Tibial nerve (tissue), 4 donors: ENCODE measurements at regions not wholly inside any gene's neighbourhood (a gene's known extent, or its start where the extent isn't known, plus 50 kb on each side); places are given as distances from the start of the nearest gene placed in this dataset.
A peak's percentile ranks its signal among the peaks of the same experiment; 100 is the strongest.

ENCODE experiments used
- DNase-seq, 2 donors: peaks; one replicate each; pipeline ENCODE4 v3.0.0-alpha.2; 2019; ENCODE audit warnings: low spot score in 2 of 2
- H3K27ac ChIP-seq, 4 donors: fragments of 200-600 bp; sonication (generic) in 3 of 4; one replicate each; pipeline ENCODE4 v1.5.1; 2017 to 2019; ENCODE audit warnings: mild to moderate bottlenecking in 1 of 4
- H3K27me3 ChIP-seq, 2 donors: fragments of 200-600 bp; sonication (generic) in 1 of 2; one replicate each; pipeline versions ENCODE4 v1.5.1 to v1.6.0; 2017 to 2019
- H3K36me3 ChIP-seq, 3 donors: fragments of 200-600 bp; sonication (generic); one replicate each; pipeline ENCODE4 v1.5.1; 2018 to 2019
- H3K4me1 ChIP-seq, 4 donors: fragments of 200-600 bp; sonication (generic) in 3 of 4; one replicate each; pipeline ENCODE4 v1.5.1; 2017 to 2019
- H3K4me3 ChIP-seq, 4 donors: fragments of 200-600 bp; sonication (generic) in 3 of 4; one replicate each; pipeline ENCODE4 v1.5.1; 2017 to 2019; ENCODE audit warnings: mild to moderate bottlenecking in 1 of 4, moderate library complexity in 1 of 4
- H3K9me3 ChIP-seq, 4 donors: fragments of 200-600 bp; sonication (generic) in 3 of 4; one replicate each; pipeline ENCODE4 v1.5.1; 2017 to 2019
- CTCF ChIP-seq, 5 experiments: fragments of 200-600 bp in 3 of 5; fragments of 450-650 bp in 2 of 5; sonication (generic) in 3 of 5; IDR thresholded peaks; one replicate each; pipeline ENCODE4 v1.5.1; 2016 to 2019; ENCODE audit warnings: antibody characterized with exemption in 5 of 5, mild to moderate bottlenecking in 3 of 5, moderate library complexity in 2 of 5
- EP300 ChIP-seq, 2 donors: sonication (generic); formaldehyde crosslinking; IDR thresholded peaks; one replicate each; pipeline ENCODE4 v1.6.1; 2017; ENCODE audit warnings: antibody characterized with exemption in 2 of 2, mild to moderate bottlenecking in 1 of 2
- POLR2A ChIP-seq, 2 donors: fragments of 450-650 bp; IDR thresholded peaks; one replicate each; pipeline ENCODE4 v1.6.1; 2017; ENCODE audit warnings: antibody characterized with exemption in 2 of 2, mild to moderate bottlenecking in 2 of 2, moderate library complexity in 2 of 2
- WGBS, 2 donors: methylation state at CpG; one replicate each; pipeline ENCODE4 v1.1.5; 2018; 5-methylcytosine and 5-hydroxymethylcytosine counted together

DNA sequence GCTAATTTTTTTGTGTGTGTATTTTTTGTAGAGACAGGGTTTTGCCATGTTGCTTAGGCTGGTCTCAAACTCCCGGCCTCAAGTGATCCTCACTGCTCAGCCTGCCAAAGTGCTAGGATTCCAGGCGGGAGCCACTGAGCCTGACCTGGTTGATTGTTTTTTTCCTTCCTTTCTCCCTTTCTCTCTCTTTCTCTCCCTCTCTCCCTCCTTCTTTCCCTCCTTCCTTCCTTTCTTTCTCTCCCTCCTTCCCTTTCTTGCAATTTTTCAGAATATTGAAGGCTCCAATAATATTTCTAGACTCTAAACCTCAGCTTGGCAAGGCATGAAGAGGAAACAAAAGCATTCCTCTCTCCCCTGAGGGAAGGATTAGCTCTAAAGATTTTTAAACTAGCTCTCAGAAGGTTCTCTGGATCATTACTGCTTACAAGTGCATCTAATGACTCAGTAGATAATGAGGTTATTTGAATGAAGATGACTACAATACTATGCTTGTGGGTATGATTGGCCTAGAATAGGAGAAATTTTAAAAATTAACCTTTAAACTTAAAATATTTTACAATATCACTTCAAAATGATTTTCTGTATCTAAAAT is 68.5 kb upstream of the GADD45A start:
- 72 to 81% methylated on average over 2 of the region's 2 CpGs for WGBS, 2 donors
- no peaks in the 10 kb centered on the region for H3K27me3 ChIP-seq
- H3K4me3 ChIP-seq = no peak overlapping the region
- no peak for DNase-seq
- H3K27ac ChIP-seq = peak overlapping the region in 2 of 4 donors; percentile 38 to 60
- TF ChIP-seq EP300 (IDR thresholded peaks at IDR 0.05) (no peak), CTCF (IDR thresholded peaks at IDR 0.05) (no peak), POLR2A (IDR thresholded peaks at IDR 0.05) (no peak)
- peaks cover 0 to 33% (median 15%) of the 10 kb centered on the region in 4 donors for H3K4me1 ChIP-seq
- no peaks in the 10 kb centered on the region for H3K9me3 ChIP-seq
- no peaks in the 10 kb centered on the region for H3K36me3 ChIP-seq

GRCh38 chr1:67618285-67619018 is 66.5 kb upstream of the GADD45A start:
- H3K4me3 ChIP-seq = no peak overlapping the region
- peaks cover 0 to 18% (median 12%) of the 10 kb centered on the region in 4 donors for H3K4me1 ChIP-seq
- peak; percentile 50 to 65 for DNase-seq
- H3K27me3 ChIP-seq = no peaks in the 10 kb centered on the region
- WGBS, 2 donors = 25 to 29% methylated on average over 14 of the region's 14 CpGs
- TF ChIP-seq POLR2A (IDR thresholded peaks at IDR 0.05) (no peak), CTCF (IDR thresholded peaks at IDR 0.05) (no peak), EP300 (IDR thresholded peaks at IDR 0.05) (peak; percentile 68 to 85)
- no peaks in the 10 kb centered on the region for H3K36me3 ChIP-seq
- H3K9me3 ChIP-seq = no peaks in the 10 kb centered on the region
- H3K27ac ChIP-seq = peak overlapping the region; percentile 17 to 88 (median 59)

GRCh38 chr1:67619080-67619479 is 65.9 kb upstream of the GADD45A start:
- no peak for TF ChIP-seq CTCF (IDR thresholded peaks at IDR 0.05)
- TF ChIP-seq POLR2A (IDR thresholded peaks at IDR 0.05) = no peak
- TF ChIP-seq EP300 (IDR thresholded peaks at IDR 0.05) = no peak
- Histone ChIP-seq H3K4me3 (no peak overlapping the region), H3K27me3 (no peaks in the 10 kb centered on the region), H3K4me1 (peaks cover 0 to 18% (median 12%) of the 10 kb centered on the region in 4 donors), H3K36me3 (no peaks in the 10 kb centered on the region), H3K27ac (peak overlapping the region; percentile 17 to 88 (median 66)), H3K9me3 (no peaks in the 10 kb centered on the region)
- WGBS, 2 donors = 38 to 40% methylated on average over 2 of the region's 2 CpGs
- no peak for DNase-seq

DNA sequence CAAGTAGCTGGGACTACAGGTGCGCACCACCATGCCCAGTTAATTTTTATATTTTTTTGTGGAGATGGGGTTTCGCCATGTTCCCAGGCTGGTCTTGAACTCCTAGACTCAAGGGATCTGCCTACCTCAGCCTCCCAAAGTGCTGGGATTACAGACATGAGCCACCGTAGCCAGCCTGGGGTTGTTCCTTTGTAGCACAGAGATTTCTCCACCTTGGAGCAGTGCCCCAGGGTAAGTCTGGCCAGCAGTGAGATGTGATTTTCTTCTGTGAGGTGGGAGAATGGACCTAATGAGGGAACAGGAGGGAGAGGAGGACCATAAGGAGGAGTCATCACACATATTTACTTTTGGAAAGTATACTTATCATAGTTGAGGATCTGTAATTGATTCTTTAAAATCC is 61.1 kb upstream of the GADD45A start:
- H3K4me1 ChIP-seq = peaks cover 0 to 8% (median 6%) of the 10 kb centered on the region in 4 donors
- H3K27me3 ChIP-seq = no peaks in the 10 kb centered on the region
- no peak for TF ChIP-seq EP300 (IDR thresholded peaks at IDR 0.05)
- TF ChIP-seq CTCF (IDR thresholded peaks at IDR 0.05) = no peak
- TF ChIP-seq POLR2A (IDR thresholded peaks at IDR 0.05) = no peak
- H3K36me3 ChIP-seq = no peaks in the 10 kb centered on the region
- H3K27ac ChIP-seq = no peak overlapping the region
- no peak overlapping the region for H3K4me3 ChIP-seq
- 91 to 92% methylated on average over 3 of the region's 3 CpGs for WGBS, 2 donors
- no peak for DNase-seq
- H3K9me3 ChIP-seq = no peaks in the 10 kb centered on the region

GRCh38 chr1:67624680-67625079 is 60.3 kb upstream of the GADD45A start:
- TF ChIP-seq POLR2A (IDR thresholded peaks at IDR 0.05) (no peak), EP300 (IDR thresholded peaks at IDR 0.05) (no peak), CTCF (IDR thresholded peaks at IDR 0.05) (no peak)
- no peak for DNase-seq
- 87% methylated on average over 2 of the region's 2 CpGs for WGBS, 2 donors
- Histone ChIP-seq H3K36me3 (no peaks in the 10 kb centered on the region), H3K9me3 (no peaks in the 10 kb centered on the region), H3K27ac (no peak overlapping the region), H3K4me1 (peaks cover 0 to 6% (median 2%) of the 10 kb centered on the region in 4 donors), H3K27me3 (no peaks in the 10 kb centered on the region), H3K4me3 (no peak overlapping the region)
